ENCODE measurements at regions not wholly inside any gene's neighbourhood (a gene's known extent, or its start where the extent isn't known, plus 50 kb on each side); places are given as distances from the start of the nearest gene placed in this dataset.

- no peaks in the 10 kb centered on the region for H3K27me3 ChIP-seq (ENCODE audit: control insufficient read depth, insufficient read depth, low read length)
- peaks cover 2% of the 10 kb centered on the region for H3K4me1 ChIP-seq (ENCODE audit: control insufficient read depth, insufficient read depth, low read length)
- no peak overlapping the region for H3K9ac ChIP-seq (ENCODE audit: low read depth, low read length)
- no peak overlapping the region for H3K4me3 ChIP-seq (ENCODE audit: low read depth, low read length)
- no peaks in the 10 kb centered on the region for H3K9me3 ChIP-seq (ENCODE audit: control insufficient read depth, insufficient read depth, low read length)
- no peaks in the 10 kb centered on the region for H3K36me3 ChIP-seq (ENCODE audit: control insufficient read depth, insufficient read depth, low read length)
Measured at GRCh38 chr2:7571701-7572100, 654.5 kb downstream of the RNF144A start.

DNA sequence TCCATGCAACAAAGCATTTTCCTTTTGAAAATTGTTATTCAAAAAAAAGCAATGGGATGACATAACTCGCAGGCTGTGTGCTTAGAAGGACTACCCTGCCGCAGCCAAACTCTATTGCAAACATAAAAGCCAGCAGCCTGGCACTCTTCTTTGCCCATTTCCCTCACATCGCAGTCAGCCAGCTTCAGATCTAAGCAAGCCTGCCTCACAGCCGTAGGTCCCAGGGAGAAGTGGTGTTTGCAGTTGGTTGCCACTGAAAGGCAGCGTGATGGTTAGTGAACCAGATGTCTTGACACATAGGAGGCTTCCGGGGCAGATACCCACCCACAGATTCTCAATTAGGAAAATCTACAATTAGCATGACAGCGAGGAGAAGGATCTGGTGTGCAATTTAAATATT lies 655.2 kb downstream of the RNF144A start:
- H3K36me3 ChIP-seq (ENCODE audit: control insufficient read depth, insufficient read depth, low read length), result no peaks in the 10 kb centered on the region
- no peaks in the 10 kb centered on the region for H3K9me3 ChIP-seq (ENCODE audit: control insufficient read depth, insufficient read depth, low read length)
- H3K4me1 ChIP-seq (ENCODE audit: control insufficient read depth, insufficient read depth, low read length), result peaks cover 2% of the 10 kb centered on the region
- H3K4me3 ChIP-seq (ENCODE audit: low read depth, low read length), result no peak overlapping the region
- no peaks in the 10 kb centered on the region for H3K27me3 ChIP-seq (ENCODE audit: control insufficient read depth, insufficient read depth, low read length)
- no peak overlapping the region for H3K9ac ChIP-seq (ENCODE audit: low read depth, low read length)

- Histone ChIP-seq H3K9me3 (ENCODE audit: control insufficient read depth, insufficient read depth, low read length) (peaks cover 2% of the 10 kb centered on the region), H3K4me1 (ENCODE audit: control insufficient read depth, insufficient read depth, low read length) (peaks cover 2% of the 10 kb centered on the region), H3K9ac (ENCODE audit: low read depth, low read length) (no peak overlapping the region), H3K4me3 (ENCODE audit: low read depth, low read length) (no peak overlapping the region), H3K36me3 (ENCODE audit: control insufficient read depth, insufficient read depth, low read length) (no peaks in the 10 kb centered on the region), H3K27me3 (ENCODE audit: control insufficient read depth, insufficient read depth, low read length) (no peaks in the 10 kb centered on the region)
Measured at GRCh38 chr2:7573166-7573825, 656.1 kb downstream of the RNF144A start.

DNA sequence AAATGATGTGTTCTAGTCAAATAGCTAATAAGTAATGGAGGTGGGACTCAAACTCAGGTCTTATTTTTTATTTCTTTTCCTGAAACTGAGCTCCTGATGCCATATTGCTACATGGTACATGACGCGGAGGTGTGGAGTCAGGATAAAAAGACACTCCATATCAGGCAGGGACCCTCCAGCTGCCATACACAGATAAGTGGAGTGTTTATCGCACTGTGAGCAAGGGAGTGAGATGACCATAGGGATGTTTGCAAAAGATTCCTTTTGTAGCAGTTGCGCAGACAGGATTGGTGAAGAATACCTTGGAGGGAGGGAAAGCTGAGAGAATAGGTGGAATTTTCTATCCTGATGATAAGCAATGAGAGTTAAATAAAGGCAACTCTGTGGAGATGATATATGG lies 657.2 kb downstream of the RNF144A start:
- H3K4me3 ChIP-seq (ENCODE audit: low read depth, low read length), result no peak overlapping the region
- H3K9me3 ChIP-seq (ENCODE audit: control insufficient read depth, insufficient read depth, low read length), result peaks cover 2% of the 10 kb centered on the region
- no peaks in the 10 kb centered on the region for H3K27me3 ChIP-seq (ENCODE audit: control insufficient read depth, insufficient read depth, low read length)
- H3K4me1 ChIP-seq (ENCODE audit: control insufficient read depth, insufficient read depth, low read length), result peaks cover 2% of the 10 kb centered on the region
- no peaks in the 10 kb centered on the region for H3K36me3 ChIP-seq (ENCODE audit: control insufficient read depth, insufficient read depth, low read length)
- H3K9ac ChIP-seq (ENCODE audit: low read depth, low read length), result no peak overlapping the region

GRCh38 chr2:7577769-7578168 lies 660.6 kb downstream of the RNF144A start:
- peaks cover 2% of the 10 kb centered on the region for H3K9me3 ChIP-seq (ENCODE audit: control insufficient read depth, insufficient read depth, low read length)
- H3K36me3 ChIP-seq (ENCODE audit: control insufficient read depth, insufficient read depth, low read length), result no peaks in the 10 kb centered on the region
- H3K4me1 ChIP-seq (ENCODE audit: control insufficient read depth, insufficient read depth, low read length), result peaks cover 2% of the 10 kb centered on the region
- H3K27me3 ChIP-seq (ENCODE audit: control insufficient read depth, insufficient read depth, low read length), result no peaks in the 10 kb centered on the region
- no peak overlapping the region for H3K9ac ChIP-seq (ENCODE audit: low read depth, low read length)
- no peak overlapping the region for H3K4me3 ChIP-seq (ENCODE audit: low read depth, low read length)

DNA sequence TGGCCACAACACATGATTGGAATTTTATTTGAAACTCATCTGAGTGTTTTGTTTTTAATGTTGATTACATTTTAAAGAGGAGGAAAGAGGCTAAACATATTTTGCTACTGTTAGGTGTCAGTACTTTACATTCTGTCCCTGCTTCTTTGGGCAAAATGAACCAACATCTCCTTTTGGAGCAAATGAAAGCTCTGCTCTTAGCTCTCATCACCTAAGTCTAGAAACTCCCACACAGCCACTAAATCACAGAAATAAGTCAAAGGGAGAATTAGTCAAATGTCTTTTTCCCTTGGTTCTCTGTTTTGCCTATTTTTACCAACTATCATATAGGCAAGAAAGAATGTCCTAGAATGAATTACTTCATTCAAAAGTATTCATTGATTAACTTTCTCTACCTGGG lies 666.8 kb downstream of the RNF144A start:
- no peaks in the 10 kb centered on the region for H3K27me3 ChIP-seq (ENCODE audit: control insufficient read depth, insufficient read depth, low read length)
- no peaks in the 10 kb centered on the region for H3K36me3 ChIP-seq (ENCODE audit: control insufficient read depth, insufficient read depth, low read length)
- no peak overlapping the region for H3K9ac ChIP-seq (ENCODE audit: low read depth, low read length)
- no peaks in the 10 kb centered on the region for H3K9me3 ChIP-seq (ENCODE audit: control insufficient read depth, insufficient read depth, low read length)
- H3K4me1 ChIP-seq (ENCODE audit: control insufficient read depth, insufficient read depth, low read length), result no peaks in the 10 kb centered on the region
- no peak overlapping the region for H3K4me3 ChIP-seq (ENCODE audit: low read depth, low read length)

DNA sequence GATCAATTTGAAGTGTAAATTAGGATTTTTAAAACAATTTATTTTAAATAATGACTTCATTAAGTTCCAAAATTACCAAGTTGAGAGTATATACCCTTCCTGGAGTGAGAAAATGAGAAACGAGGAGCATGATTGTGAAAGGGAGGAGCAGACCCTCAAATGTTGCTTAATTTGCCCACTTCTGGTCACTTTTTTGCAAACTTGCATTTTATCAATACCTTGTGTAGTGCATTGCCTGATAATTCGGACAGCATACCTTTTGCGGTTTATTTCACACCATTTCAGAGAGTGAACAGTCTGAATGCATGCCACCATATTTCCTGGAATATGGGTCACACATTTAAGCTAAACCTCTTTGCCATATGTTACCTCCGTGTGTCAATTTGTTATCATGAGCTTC lies 669.7 kb downstream of the RNF144A start:
- Histone ChIP-seq H3K4me1 (ENCODE audit: control insufficient read depth, insufficient read depth, low read length) (no peaks in the 10 kb centered on the region), H3K9ac (ENCODE audit: low read depth, low read length) (no peak overlapping the region), H3K36me3 (ENCODE audit: control insufficient read depth, insufficient read depth, low read length) (no peaks in the 10 kb centered on the region), H3K9me3 (ENCODE audit: control insufficient read depth, insufficient read depth, low read length) (no peaks in the 10 kb centered on the region), H3K27me3 (ENCODE audit: control insufficient read depth, insufficient read depth, low read length) (no peaks in the 10 kb centered on the region), H3K4me3 (ENCODE audit: low read depth, low read length) (no peak overlapping the region)

DNA sequence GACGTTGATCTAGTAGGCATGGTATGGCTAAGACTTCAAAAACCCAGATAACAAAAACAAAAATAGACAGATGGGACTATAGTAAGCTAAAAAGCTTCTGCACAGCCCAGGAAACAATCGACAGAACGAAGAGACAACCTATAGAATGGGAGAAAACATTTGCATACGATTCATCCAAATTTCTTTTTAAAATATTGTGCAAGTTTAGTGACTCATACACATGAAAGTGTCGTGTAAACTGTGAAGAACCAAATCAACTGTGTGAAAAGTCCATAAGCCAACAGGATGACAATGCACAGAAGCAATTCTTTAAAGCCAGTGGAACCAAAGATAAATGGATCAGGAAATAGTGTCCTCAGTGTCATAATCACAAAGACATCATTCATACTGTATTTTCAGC lies 671.1 kb downstream of the RNF144A start:
- Histone ChIP-seq H3K4me1 (ENCODE audit: control insufficient read depth, insufficient read depth, low read length) (no peaks in the 10 kb centered on the region), H3K4me3 (ENCODE audit: low read depth, low read length) (no peak overlapping the region), H3K9ac (ENCODE audit: low read depth, low read length) (no peak overlapping the region), H3K27me3 (ENCODE audit: control insufficient read depth, insufficient read depth, low read length) (no peaks in the 10 kb centered on the region), H3K36me3 (ENCODE audit: control insufficient read depth, insufficient read depth, low read length) (no peaks in the 10 kb centered on the region), H3K9me3 (ENCODE audit: control insufficient read depth, insufficient read depth, low read length) (no peaks in the 10 kb centered on the region)

GRCh38 chr2:7592618-7593140 lies 675.5 kb downstream of the RNF144A start:
- H3K9ac ChIP-seq (ENCODE audit: low read depth, low read length), result no peak overlapping the region
- H3K27me3 ChIP-seq (ENCODE audit: control insufficient read depth, insufficient read depth, low read length), result no peaks in the 10 kb centered on the region
- H3K4me1 ChIP-seq (ENCODE audit: control insufficient read depth, insufficient read depth, low read length), result no peaks in the 10 kb centered on the region

DNA sequence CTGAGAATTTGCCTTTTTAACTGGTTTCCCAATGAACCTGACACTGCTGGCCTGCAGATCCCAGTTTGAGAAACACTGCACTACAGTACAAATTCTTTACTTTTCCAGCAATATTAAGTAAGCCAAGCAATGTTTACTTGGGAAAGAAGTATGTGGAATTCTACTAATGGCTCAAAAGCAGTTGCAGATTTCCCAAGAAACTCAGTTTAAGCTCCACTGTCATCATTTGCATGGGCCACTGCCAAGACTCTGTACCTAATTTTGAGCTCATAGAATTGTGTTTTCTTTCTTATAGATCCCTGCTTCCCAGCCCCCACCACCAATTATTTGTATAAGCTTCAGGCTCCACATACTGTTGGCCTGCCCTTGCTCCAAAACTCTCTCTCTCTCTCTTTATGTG lies 676.1 kb downstream of the RNF144A start:
- Histone ChIP-seq H3K4me3 (ENCODE audit: low read depth, low read length) (no peak overlapping the region), H3K27me3 (ENCODE audit: control insufficient read depth, insufficient read depth, low read length) (no peaks in the 10 kb centered on the region), H3K4me1 (ENCODE audit: control insufficient read depth, insufficient read depth, low read length) (no peaks in the 10 kb centered on the region), H3K9ac (ENCODE audit: low read depth, low read length) (no peak overlapping the region), H3K9me3 (ENCODE audit: control insufficient read depth, insufficient read depth, low read length) (no peaks in the 10 kb centered on the region), H3K36me3 (ENCODE audit: control insufficient read depth, insufficient read depth, low read length) (no peaks in the 10 kb centered on the region)

More at GRCh38 chr2:7592618-7593140, 675.5 kb downstream of the RNF144A start:
- Histone ChIP-seq H3K36me3 (ENCODE audit: control insufficient read depth, insufficient read depth, low read length) (no peaks in the 10 kb centered on the region), H3K4me3 (ENCODE audit: low read depth, low read length) (no peak overlapping the region), H3K9me3 (ENCODE audit: control insufficient read depth, insufficient read depth, low read length) (no peaks in the 10 kb centered on the region)

GRCh38 chr2:7594211-7594610 lies 677.0 kb downstream of the RNF144A start:
- H3K4me1 ChIP-seq (ENCODE audit: control insufficient read depth, insufficient read depth, low read length), result no peaks in the 10 kb centered on the region
- H3K36me3 ChIP-seq (ENCODE audit: control insufficient read depth, insufficient read depth, low read length), result no peaks in the 10 kb centered on the region
- no peak overlapping the region for H3K4me3 ChIP-seq (ENCODE audit: low read depth, low read length)
- H3K9me3 ChIP-seq (ENCODE audit: control insufficient read depth, insufficient read depth, low read length), result no peaks in the 10 kb centered on the region
- no peaks in the 10 kb centered on the region for H3K27me3 ChIP-seq (ENCODE audit: control insufficient read depth, insufficient read depth, low read length)
- no peak overlapping the region for H3K9ac ChIP-seq (ENCODE audit: low read depth, low read length)

- Histone ChIP-seq H3K9me3 (ENCODE audit: control insufficient read depth, insufficient read depth, low read length) (no peaks in the 10 kb centered on the region), H3K4me3 (ENCODE audit: low read depth, low read length) (no peak overlapping the region), H3K27me3 (ENCODE audit: control insufficient read depth, insufficient read depth, low read length) (no peaks in the 10 kb centered on the region), H3K9ac (ENCODE audit: low read depth, low read length) (no peak overlapping the region), H3K4me1 (ENCODE audit: control insufficient read depth, insufficient read depth, low read length) (no peaks in the 10 kb centered on the region), H3K36me3 (ENCODE audit: control insufficient read depth, insufficient read depth, low read length) (no peaks in the 10 kb centered on the region)
Measured at GRCh38 chr2:7595206-7595605, 678.0 kb downstream of the RNF144A start.
